ENCODE measurements at regions not wholly inside any gene's neighbourhood (a gene's known extent, or its start where the extent isn't known, plus 50 kb on each side); places are given as distances from the start of the nearest gene placed in this dataset.

DNA sequence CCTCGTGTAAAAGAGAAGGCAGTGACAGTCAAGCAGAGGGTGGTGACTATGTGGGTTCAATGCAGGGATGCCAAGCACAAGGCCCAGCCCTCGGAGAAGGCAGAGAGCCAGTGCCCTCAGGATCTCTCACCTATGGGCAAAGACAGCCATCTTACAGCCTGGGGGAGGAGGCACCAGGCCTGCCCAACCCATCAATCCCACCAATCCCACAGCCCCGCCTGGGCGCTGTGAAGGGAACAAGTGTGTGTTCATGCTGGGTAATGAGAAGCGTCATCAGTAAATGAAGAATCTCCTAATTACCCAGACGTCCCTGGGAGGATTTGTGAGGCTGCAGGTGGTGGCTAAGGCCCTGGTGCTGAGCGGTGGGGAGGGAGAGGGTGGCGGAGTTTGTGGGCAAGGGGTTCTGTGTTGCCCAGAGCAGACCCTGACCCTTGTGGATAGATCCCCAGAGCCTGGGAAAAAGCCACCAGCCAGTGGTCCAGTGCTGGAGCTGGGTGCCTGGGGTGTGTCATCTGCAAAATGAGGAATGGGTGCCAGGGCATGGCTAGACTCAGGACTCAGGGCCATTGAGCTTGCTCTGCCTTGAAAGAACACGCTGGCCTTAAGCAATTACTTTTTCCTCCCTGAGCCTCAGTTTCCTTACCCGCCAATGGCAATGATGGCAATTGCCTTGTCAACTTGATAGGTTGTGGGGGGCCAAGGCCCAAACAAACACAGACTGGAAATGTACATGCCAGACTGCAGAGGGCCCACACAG is 128.1 kb upstream of the UNC5B start:
- H3K9me3 Mint-ChIP-seq, result no peaks in the 10 kb centered on the region
- H3K36me3 Mint-ChIP-seq (ENCODE audit: low read depth), result no peaks in the 10 kb centered on the region
- no peak for TF ChIP-seq CTCF (IDR thresholded peaks at IDR 0.05)
- no peak overlapping the region for H3K27ac Mint-ChIP-seq
- no peaks in the 10 kb centered on the region for H3K4me1 Mint-ChIP-seq (ENCODE audit: low read depth)
- no peak for DNase-seq
- H3K27me3 Mint-ChIP-seq (ENCODE audit: insufficient read depth), result peaks cover 30% of the 10 kb centered on the region
- no peak overlapping the region for H3K4me3 Mint-ChIP-seq

DNA sequence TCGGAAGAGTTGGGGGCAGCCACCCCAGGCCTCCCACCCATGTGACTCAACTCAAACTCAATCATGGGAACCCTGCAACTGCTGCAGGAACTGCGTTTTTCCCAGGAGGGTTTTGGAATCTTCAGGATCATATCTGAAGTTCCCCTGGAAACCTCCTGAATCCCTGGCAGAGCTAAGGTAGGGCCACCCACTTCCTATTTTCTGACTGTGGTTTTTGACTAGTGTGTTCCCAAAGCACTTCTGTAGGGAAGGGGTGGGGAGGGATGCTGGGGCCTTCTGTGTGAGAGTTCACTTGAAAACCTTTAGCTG is 127.6 kb upstream of the UNC5B start:
- Mint-ChIP-seq H3K27ac (no peak overlapping the region), H3K36me3 (ENCODE audit: low read depth) (no peaks in the 10 kb centered on the region), H3K4me1 (ENCODE audit: low read depth) (no peaks in the 10 kb centered on the region), H3K4me3 (no peak overlapping the region), H3K27me3 (ENCODE audit: insufficient read depth) (peaks cover 32% of the 10 kb centered on the region), H3K9me3 (no peaks in the 10 kb centered on the region)
- no peak for TF ChIP-seq CTCF (IDR thresholded peaks at IDR 0.05)
- DNase-seq, result no peak

DNA sequence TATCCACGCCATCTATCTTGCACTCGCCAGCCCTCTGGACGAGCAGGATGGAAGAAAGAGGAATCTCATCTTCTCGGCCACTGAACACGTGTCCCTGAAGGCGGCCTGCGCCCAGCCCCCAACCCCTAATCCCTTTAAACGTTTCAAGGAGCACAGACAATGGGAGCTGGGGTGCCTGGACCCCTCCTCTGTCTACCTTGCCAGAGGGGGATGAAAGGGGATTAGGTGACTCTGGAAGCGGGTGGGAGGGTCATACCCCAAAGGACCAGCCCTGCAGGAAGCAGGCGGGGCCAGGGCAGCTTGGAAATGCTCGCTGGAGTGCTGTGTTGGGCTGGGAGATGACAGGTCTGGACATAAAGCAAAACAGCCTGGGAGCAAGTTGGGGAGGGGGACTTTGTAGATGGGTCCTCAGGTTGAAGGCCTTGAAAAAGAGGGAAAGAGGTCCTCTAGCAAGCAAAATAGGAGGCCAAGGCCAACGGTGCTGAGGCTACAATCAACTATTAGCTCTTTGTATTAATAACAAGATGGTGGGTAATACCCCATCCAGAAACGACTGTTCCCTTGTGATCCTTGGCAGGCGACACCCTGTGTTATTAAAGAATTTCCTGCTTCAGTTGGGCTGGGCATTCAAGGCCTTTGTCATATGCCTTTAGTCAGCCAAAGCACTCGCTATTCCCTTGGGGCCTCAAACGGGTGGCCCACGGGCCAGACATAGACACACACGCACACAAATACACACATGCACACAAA is 126.5 kb upstream of the UNC5B start:
- H3K27ac Mint-ChIP-seq, result no peak overlapping the region
- H3K4me1 Mint-ChIP-seq (ENCODE audit: low read depth), result no peaks in the 10 kb centered on the region
- no peaks in the 10 kb centered on the region for H3K9me3 Mint-ChIP-seq
- no peaks in the 10 kb centered on the region for H3K36me3 Mint-ChIP-seq (ENCODE audit: low read depth)
- no peak for TF ChIP-seq CTCF (IDR thresholded peaks at IDR 0.05)
- H3K4me3 Mint-ChIP-seq, result no peak overlapping the region
- DNase-seq, result no peak
- peaks cover 34% of the 10 kb centered on the region for H3K27me3 Mint-ChIP-seq (ENCODE audit: insufficient read depth)

DNA sequence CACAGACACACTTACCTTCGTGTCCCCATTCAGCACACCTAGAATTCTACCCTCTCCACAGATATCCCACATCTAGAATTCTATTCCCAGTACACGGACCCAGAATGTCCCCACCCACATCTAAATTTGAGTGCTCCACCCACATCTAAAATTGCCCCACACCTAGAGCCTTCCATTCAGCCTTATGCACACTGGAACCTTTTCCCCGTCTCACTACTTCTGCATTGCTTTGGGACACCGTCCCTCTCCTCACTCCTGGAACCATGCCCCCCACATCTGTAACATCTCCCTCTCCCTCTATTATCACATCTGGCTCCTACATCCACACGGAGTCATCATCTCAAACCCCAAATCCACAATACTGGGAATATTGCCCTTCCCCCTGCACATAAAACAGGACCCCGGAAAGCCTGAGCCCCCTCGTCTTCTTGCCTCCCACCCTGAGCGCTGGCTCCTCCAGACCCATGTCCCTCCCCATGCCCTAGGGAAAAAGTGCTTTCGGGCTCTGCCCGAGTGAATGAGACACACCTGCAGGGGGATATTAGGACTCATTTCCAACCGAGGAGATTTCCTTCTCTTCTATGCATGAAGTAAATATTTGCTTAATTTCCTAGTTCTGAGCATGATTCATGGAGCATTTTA is 125.8 kb upstream of the UNC5B start:
- Mint-ChIP-seq H3K36me3 (ENCODE audit: low read depth) (no peaks in the 10 kb centered on the region), H3K27me3 (ENCODE audit: insufficient read depth) (peaks cover 33% of the 10 kb centered on the region), H3K9me3 (no peaks in the 10 kb centered on the region), H3K27ac (no peak overlapping the region), H3K4me1 (ENCODE audit: low read depth) (no peaks in the 10 kb centered on the region), H3K4me3 (no peak overlapping the region)
- no peak for TF ChIP-seq CTCF (IDR thresholded peaks at IDR 0.05)
- DNase-seq, result no peak

DNA sequence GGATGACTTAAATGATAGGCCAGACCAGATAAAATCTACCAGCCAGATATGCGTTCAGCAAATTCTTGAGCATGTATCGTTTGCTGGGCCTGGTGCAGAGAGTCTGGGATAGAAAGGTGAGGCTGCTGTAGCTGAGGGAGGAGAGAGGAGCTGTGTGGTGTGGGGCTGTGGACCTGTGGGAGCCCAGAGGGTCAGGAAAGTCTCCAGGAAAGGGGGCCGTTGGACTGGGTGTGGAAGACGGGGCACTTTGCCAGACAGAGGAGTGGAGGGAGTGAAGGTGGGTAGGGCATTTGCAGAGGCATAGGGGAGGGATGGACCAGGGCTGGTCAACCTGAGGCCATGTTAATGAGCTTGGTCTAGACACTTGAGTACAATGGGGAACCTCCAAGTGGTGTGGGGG is 124.7 kb upstream of the UNC5B start:
- Mint-ChIP-seq H3K27me3 (ENCODE audit: insufficient read depth) (peaks cover 41% of the 10 kb centered on the region), H3K4me3 (no peak overlapping the region), H3K9me3 (no peaks in the 10 kb centered on the region), H3K27ac (no peak overlapping the region), H3K4me1 (ENCODE audit: low read depth) (no peaks in the 10 kb centered on the region), H3K36me3 (ENCODE audit: low read depth) (no peaks in the 10 kb centered on the region)
- no peak for TF ChIP-seq CTCF (IDR thresholded peaks at IDR 0.05)
- DNase-seq, result no peak

Measured in HFFc6 (cell line).